H7 (cell line): ENCODE measurements at regions not wholly inside any gene's neighbourhood (a gene's known extent, or its start where the extent isn't known, plus 50 kb on each side); places are given as distances from the start of the nearest gene placed in this dataset.

Experiments
- DNase-seq: peaks from one replicate; pipeline ENCODE4 v3.0.0; 2012
- H3K27me3 ChIP-seq: 2 replicates; pipeline ENCODE4 v1.6.0; 2011; ENCODE audit warnings: mild to moderate bottlenecking, low read length; ENCODE audit not compliant: control insufficient read depth, insufficient read depth
- H3K36me3 ChIP-seq: replicated peaks from 2 replicates; pipeline ENCODE4 v1.5.1; 2011; ENCODE audit warnings: low read length; ENCODE audit not compliant: control insufficient read depth, insufficient read depth
- H3K4me3 ChIP-seq: 2 replicates; pipeline ENCODE4 v1.5.1; 2011; ENCODE audit warnings: low read depth, mild to moderate bottlenecking, control low read depth, low read length, moderate library complexity; ENCODE audit not compliant: insufficient read depth

DNA sequence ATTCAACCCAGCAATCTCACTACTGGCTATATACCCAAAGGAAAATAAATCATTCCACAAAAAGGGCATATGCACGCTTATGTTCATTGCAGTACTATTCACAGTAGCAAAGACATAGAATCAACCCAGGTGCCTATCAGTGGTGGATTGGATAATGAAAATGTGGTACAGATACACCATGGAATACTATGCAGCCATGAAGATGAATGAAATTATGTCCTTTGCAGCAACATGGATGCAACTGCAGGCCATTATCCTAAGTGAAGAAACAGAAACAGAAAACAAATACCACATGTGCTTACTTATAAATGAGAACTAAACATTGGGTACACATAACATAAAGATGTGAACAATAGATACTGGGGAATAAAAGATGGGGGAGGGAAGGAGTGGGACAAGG lies 606.4 kb upstream of the GRM7 start:
- no peaks in the 10 kb centered on the region for H3K27me3 ChIP-seq
- no peak overlapping the region for H3K4me3 ChIP-seq
- H3K36me3 ChIP-seq, result no peaks in the 10 kb centered on the region
- DNase-seq, result no peak

DNA sequence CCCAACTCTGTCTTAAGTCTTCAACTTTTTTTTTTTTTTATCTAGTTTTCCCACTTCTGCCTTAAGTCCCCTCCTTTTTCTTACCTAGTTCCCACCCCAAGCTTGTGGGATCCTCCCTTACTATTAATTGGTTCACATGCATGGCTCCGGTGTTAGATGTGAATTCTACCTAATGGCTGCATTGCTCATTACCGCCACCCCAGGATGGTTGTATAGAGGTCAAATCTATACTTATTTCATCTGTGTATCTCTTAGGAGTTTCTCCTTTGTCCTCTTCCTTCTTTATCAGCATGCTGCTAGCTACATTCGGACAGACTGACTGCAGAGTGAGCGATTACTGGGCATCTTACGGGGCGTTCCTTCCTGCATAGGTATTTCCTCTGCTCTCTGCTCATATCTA lies 605.7 kb upstream of the GRM7 start:
- no peak for DNase-seq
- Histone ChIP-seq H3K4me3 (no peak overlapping the region), H3K27me3 (no peaks in the 10 kb centered on the region), H3K36me3 (no peaks in the 10 kb centered on the region)

DNA sequence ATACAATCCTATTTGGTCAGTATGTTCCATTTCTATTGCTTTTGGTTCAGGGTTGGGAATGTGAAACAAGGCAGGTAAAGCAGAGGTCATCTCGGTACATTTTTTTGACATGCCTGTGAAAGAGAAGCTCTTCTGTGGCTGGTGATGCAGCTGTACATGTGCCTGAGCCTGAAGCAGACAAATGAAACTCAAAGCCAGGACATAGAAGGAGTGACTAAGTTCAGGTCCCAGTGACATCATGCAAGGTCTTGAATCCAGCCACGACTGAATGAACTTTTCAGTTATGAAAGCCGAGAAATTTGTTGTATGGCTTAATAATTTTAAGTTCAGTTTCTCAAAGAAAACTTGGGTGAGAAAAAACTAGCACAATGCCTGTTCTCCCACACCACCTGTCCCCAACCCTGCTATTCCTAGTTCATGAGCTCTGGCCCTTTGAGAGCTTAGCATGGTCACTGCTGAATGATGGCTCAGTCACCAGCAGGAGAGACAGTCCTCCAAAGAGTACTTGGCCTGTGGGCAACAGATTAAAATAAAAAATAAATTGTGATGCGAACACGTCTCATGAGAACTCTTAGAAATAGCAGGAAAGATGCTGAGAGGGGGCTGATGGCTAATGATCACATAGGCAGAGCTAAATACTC lies 600.2 kb upstream of the GRM7 start:
- no peak overlapping the region for H3K4me3 ChIP-seq
- no peak for DNase-seq
- no peaks in the 10 kb centered on the region for H3K36me3 ChIP-seq
- H3K27me3 ChIP-seq, result no peaks in the 10 kb centered on the region

DNA sequence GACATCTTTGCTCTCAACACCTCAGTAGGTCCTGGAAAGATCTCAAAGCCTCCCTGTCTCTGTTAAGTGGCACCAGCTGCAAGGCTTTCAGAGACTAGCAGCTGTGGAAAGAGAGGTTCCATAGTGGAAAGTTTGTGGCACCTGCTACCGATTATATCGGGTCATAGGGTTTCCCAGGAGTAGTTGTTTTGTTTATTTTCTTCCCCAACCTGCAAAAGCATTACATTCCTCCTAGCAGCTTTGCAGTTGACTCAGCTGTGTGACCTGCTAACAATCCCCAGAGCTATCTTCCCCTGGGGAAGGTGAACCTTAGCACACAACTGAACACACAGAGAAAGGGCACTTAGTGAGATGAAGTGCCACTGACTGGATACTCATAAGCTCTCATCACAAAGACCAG lies 598.9 kb upstream of the GRM7 start:
- Histone ChIP-seq H3K27me3 (no peaks in the 10 kb centered on the region), H3K4me3 (no peak overlapping the region), H3K36me3 (no peaks in the 10 kb centered on the region)
- DNase-seq, result no peak

DNA sequence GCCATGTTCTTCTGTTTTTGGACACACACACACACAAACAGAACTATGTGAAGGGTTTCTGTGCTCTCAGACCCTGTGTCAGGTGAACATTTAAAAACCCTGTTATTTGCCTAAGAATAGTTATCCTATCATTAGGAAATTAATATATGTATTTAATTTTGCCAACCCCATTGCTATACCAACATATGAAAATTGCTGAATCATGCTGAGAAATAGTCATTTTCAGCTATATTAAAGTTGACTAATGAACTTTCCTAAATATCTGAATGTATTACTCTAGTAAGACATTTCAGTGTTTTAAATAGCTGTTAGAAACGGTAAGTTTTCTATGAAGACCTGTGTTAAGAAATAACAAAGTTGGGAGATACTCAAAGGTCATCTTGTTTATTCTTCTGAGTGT lies 596.9 kb upstream of the GRM7 start:
- no peak overlapping the region for H3K4me3 ChIP-seq
- H3K36me3 ChIP-seq, result no peaks in the 10 kb centered on the region
- no peaks in the 10 kb centered on the region for H3K27me3 ChIP-seq
- no peak for DNase-seq

DNA sequence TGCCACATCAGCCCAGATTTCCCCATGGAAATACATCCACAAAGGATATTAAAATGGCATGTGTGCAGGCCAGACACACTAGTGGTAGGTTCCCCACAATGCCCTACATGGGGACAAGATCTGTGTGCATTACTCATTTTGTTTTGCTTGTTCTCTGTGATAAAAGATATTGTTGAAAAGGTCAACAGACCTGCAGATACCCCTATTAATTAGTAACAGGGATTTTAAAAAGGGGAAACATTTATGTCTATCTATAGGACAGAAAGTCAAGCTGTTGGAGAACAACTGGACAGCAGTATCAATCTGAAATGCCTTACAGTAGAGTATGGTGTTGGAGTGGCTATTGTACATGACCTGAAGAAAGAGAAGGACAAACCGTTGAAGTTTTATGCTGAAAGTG lies 596.0 kb upstream of the GRM7 start:
- Histone ChIP-seq H3K36me3 (no peaks in the 10 kb centered on the region), H3K27me3 (no peaks in the 10 kb centered on the region), H3K4me3 (no peak overlapping the region)
- DNase-seq, result no peak

DNA sequence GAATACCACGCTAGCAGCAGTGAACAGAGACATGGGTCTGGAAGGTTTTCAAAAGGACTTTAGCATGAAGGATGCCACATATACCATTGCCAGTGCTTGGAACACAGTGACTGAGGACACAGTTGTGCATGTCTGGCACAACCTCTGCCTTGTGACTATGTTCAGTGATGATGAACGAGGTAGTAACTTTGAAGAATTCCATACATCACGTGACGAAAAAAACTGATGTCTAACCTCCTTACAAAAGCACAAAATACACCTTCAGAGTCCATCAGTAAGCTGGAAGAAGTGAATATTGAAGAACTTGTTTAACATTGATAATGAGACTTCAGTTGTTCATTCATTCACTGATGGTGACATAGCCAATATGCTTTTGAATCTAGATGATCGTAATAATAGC lies 594.8 kb upstream of the GRM7 start:
- no peak overlapping the region for H3K4me3 ChIP-seq
- no peaks in the 10 kb centered on the region for H3K27me3 ChIP-seq
- H3K36me3 ChIP-seq, result no peaks in the 10 kb centered on the region
- DNase-seq, result no peak

DNA sequence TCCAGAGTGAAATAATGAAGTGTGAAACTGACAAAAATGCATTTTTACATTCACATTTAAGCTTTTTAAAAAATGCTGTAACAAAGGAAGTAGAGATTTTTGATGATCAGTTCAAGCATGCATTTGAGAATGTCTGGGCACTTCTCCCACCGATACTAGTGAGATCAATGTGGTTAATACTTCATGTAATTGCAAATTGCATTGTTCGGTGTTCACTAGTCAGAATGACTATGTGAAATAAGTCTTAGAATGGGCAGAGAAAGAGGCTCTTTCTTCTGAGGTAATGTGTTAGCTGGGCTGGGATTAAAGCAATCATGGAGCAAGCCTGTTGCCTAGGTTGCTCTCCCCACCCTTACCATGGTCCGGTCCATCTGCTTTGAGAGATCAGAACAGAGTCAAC lies 587.0 kb upstream of the GRM7 start:
- DNase-seq, result no peak
- H3K36me3 ChIP-seq, result no peaks in the 10 kb centered on the region
- H3K27me3 ChIP-seq, result no peaks in the 10 kb centered on the region
- H3K4me3 ChIP-seq, result no peak overlapping the region

DNA sequence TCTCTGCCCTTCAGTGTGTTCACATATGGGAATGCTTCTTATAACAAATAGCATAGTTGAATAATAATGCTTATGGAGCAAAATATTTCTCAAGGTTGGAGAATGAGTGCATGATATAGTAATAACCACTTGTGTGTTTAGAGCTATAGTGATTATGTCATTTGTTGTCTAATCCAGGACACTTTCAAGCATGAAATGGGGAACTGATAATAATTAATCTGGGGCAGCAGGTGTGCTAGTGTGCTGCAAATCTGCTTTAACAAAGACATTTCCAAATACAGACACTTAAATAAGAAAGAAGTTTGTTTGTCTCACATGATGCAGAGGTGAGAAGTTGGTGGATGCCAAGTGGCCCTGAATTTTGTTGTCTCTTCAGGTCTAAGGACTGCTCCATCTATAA lies 579.3 kb upstream of the GRM7 start:
- no peaks in the 10 kb centered on the region for H3K27me3 ChIP-seq
- no peaks in the 10 kb centered on the region for H3K36me3 ChIP-seq
- no peak for DNase-seq
- no peak overlapping the region for H3K4me3 ChIP-seq

DNA sequence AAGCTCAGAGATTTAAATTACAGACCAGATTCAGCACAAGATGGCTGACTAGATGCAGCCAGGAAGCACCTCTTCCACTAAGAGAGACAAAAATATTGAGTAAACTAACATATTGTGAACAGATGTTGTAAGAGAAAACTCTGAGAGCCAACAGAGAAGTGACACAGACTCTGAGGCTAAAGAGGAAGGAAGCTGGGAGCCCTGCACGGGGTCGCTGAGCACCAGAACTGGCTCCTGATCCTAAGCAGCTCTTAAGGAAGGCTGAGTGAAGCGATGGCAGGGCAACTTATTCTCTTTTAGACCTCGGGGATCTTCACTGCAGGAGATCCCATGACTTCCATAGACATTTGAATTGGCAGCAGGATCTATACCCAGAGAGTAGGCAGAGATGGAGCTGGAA lies 578.0 kb upstream of the GRM7 start:
- Histone ChIP-seq H3K36me3 (no peaks in the 10 kb centered on the region), H3K27me3 (no peaks in the 10 kb centered on the region), H3K4me3 (no peak overlapping the region)
- no peak for DNase-seq

DNA sequence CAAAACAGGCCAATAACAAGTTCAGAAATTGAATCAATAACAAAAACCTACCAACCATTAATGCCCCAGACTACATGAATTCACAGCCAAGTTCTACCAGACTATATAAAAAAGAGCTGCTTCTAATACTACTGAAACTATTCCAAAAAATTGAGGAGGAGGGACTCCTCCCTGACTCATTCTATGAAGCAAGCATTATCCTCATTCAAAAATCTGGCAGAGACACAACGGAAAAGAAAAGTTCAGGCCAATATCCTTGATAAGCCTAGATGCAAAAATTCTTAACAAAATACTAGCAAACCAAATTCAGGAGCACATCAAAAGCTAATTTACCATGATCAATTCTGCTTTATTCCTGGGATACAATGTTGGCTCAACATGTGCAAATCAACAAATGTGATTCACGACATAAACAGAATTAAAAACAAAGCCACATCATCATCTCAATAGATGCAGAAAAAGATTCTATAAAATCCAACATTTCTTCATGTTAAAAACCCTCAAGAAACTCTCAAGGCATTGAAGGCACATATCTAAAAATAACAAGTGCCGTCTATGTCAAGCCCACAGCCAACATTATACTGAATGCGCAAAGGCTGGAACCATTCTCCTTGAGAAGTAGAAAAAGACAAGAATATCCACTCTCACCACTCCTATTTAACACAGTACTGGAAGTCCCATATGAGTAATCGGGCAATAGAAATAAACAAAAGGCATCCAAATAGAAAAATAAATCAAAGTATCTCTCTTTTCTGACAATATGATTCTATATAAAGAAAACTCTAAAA lies 573.6 kb upstream of the GRM7 start:
- no peaks in the 10 kb centered on the region for H3K27me3 ChIP-seq

DNA sequence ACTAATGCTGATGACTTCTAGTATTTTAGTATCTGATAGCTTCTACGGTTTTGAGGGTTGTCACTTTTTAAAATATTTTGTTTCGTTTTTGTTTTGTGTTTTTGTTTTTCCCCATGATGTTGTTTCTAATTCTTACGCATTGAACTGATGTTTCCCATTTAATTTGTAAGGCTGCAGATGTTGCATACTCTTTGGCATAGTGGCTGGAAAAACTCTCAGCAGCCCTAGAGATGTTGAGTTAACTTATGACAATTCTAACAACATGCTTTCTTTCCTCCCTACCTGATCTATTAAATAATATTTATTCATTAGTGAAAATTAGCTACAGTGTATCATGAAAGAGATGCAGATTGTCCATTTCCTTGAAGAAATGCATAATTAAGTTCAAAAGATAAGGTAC lies 559.3 kb upstream of the GRM7 start:
- DNase-seq, result no peak

More for the DNA sequence above, 573.6 kb upstream of the GRM7 start:
- no peaks in the 10 kb centered on the region; the same call in 1 of the 2 replicates for H3K36me3 ChIP-seq
- DNase-seq, result no peak
- no peak overlapping the region for H3K4me3 ChIP-seq

DNA sequence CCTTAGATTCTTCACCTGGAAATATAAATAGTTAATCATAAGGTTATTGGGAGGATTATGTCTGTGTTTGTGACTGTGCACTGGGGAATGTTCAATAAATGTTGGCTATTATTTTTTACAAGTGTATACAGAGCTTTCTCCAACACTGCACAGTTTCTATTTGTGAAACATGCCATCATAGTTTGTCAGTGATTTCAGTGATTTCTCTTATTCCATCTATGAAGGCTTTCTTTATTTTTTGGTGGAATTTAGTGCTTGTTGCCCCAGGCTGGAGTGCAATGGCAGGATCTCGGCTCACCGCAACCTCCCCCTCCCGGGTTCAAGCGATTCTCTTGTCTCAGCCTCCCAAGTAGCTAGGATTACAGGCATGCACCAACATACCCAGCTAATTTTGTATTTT lies 545.0 kb upstream of the GRM7 start:
- Histone ChIP-seq H3K27me3 (no peaks in the 10 kb centered on the region), H3K4me3 (no peak overlapping the region), H3K36me3 (no peaks in the 10 kb centered on the region)
- no peak for DNase-seq

More for the DNA sequence above, 559.3 kb upstream of the GRM7 start:
- no peaks in the 10 kb centered on the region for H3K36me3 ChIP-seq
- H3K27me3 ChIP-seq, result no peaks in the 10 kb centered on the region
- no peak overlapping the region for H3K4me3 ChIP-seq

DNA sequence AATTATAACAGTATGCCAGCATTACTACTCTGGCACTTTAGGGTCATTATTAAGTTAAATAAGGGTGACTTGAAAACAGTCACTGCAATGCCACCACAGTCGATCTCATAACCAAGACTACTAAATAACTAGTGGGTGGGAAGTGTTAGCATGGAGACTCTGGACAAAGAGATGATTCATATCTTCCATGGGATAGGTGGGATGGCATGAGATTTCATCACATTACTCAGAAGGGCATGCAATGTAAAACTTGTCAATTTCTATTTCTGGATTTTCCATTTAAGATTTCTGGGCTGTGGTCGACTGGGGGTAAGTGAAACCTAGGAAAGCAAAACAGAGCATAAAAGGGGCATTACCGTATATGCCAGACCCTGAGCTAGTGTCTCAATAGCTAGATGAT lies 538.9 kb upstream of the GRM7 start:
- H3K27me3 ChIP-seq, result no peaks in the 10 kb centered on the region
- no peaks in the 10 kb centered on the region for H3K36me3 ChIP-seq
- DNase-seq, result no peak
- no peak overlapping the region for H3K4me3 ChIP-seq

DNA sequence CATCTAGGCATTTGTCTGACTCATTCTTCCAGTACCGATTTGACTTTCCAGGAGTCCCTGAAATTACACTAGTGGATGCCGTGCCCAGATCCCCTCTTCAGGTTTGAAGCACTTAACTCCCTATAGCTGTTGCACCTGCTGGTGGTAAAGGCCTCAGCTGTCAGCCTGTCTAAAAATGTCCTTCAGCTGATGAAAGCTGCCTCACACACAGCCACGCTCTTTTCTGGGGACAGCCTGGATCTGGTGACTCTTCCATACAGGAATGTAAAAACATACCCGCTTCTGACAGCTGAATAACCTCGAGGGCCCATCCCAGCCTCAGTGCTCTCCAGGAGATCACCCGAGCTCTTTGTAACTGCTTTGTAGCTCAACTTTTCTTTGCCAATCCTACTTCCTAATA lies 534.1 kb upstream of the GRM7 start:
- Histone ChIP-seq H3K27me3 (no peaks in the 10 kb centered on the region), H3K36me3 (no peaks in the 10 kb centered on the region), H3K4me3 (no peak overlapping the region)
- no peak for DNase-seq
